ENCODE measurements at regions not wholly inside any gene's neighbourhood (a gene's known extent, or its start where the extent isn't known, plus 50 kb on each side); places are given as distances from the start of the nearest gene placed in this dataset.

- ChIA-PET POLR2A (no interaction called here), CTCF (no interaction called here)
- Histone ChIP-seq H3K27ac (ENCODE audit: low read depth in 1 of 2, low read length in 2 of 2) (no peak overlapping the region), H3K27me3 (ENCODE audit: control insufficient read depth in 1 of 2, insufficient read depth in 2 of 2, low read length in 2 of 2) (no peaks in the 10 kb centered on the region), H3K9me3 (ENCODE audit: control insufficient read depth in 1 of 2, insufficient read depth in 1 of 2, low read length in 2 of 2) (peaks cover 0 to 4% of the 10 kb centered on the region in 2 experiments), H3K4me1 (ENCODE audit: insufficient read depth, low read length) (no peaks in the 10 kb centered on the region), H3K36me3 (ENCODE audit: insufficient read depth, low read length) (no peaks in the 10 kb centered on the region), H3K4me3 (ENCODE audit: low read length) (no peak overlapping the region)
- Mint-ChIP-seq H3K27ac (no peak overlapping the region), H3K36me3 (ENCODE audit: low read depth) (no peaks in the 10 kb centered on the region), H3K9me3 (peaks cover 8% of the 10 kb centered on the region), H3K4me1 (ENCODE audit: low read depth) (no peaks in the 10 kb centered on the region), H3K27me3 (no peaks in the 10 kb centered on the region), H3K4me3 (no peak overlapping the region)
- intact Hi-C loops (cut with DNase I, micrococcal nuclease) = no loop called here
- DNase-seq (no peak), ATAC-seq (ENCODE audit: poor library complexity) (no peak)
- TF ChIP-seq, protein P1, sequence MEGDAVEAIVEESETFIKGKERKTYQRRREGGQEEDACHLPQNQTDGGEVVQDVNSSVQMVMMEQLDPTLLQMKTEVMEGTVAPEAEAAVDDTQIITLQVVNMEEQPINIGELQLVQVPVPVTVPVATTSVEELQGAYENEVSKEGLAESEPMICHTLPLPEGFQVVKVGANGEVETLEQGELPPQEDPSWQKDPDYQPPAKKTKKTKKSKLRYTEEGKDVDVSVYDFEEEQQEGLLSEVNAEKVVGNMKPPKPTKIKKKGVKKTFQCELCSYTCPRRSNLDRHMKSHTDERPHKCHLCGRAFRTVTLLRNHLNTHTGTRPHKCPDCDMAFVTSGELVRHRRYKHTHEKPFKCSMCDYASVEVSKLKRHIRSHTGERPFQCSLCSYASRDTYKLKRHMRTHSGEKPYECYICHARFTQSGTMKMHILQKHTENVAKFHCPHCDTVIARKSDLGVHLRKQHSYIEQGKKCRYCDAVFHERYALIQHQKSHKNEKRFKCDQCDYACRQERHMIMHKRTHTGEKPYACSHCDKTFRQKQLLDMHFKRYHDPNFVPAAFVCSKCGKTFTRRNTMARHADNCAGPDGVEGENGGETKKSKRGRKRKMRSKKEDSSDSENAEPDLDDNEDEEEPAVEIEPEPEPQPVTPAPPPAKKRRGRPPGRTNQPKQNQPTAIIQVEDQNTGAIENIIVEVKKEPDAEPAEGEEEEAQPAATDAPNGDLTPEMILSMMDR (IDR thresholded peaks at IDR 0.05) = no peak
Measured at GRCh38 chr2:149863227-149863626, 275.7 kb upstream of the MMADHC start.

DNA sequence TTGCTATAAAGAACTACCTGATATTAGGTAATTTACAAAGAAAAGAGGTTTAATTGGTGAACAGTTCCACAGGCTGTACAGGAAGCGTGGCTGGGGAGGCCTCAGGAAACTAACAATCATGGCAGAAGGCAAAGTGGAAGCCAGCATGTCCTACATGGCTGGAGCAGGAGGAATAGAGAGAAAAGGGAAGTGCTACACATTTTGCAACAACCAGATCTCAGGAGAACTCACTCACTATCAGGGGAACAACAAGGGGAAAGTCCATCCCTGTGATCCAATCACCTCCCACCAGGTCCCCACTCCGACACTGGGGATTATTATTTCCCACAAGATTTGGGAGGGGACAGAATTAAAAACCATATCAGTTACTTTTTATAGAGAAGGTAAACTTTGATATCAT, 273.5 kb upstream of the MMADHC start:
- H3K36me3 Mint-ChIP-seq (ENCODE audit: low read depth) = no peaks in the 10 kb centered on the region
- Histone ChIP-seq H3K4me1 (ENCODE audit: insufficient read depth, low read length) (no peaks in the 10 kb centered on the region), H3K36me3 (ENCODE audit: insufficient read depth, low read length) (no peaks in the 10 kb centered on the region), H3K27me3 (ENCODE audit: control insufficient read depth in 1 of 2, insufficient read depth in 2 of 2, low read length in 2 of 2) (no peaks in the 10 kb centered on the region), H3K27ac (ENCODE audit: low read depth in 1 of 2, low read length in 2 of 2) (no peak overlapping the region), H3K4me3 (ENCODE audit: low read length) (no peak overlapping the region), H3K9me3 (ENCODE audit: control insufficient read depth in 1 of 2, insufficient read depth in 1 of 2, low read length in 2 of 2) (peaks cover 0 to 4% of the 10 kb centered on the region in 2 experiments)
- intact Hi-C loops (cut with DNase I, micrococcal nuclease) = no loop called here
- ATAC-seq (ENCODE audit: poor library complexity) (no peak), DNase-seq (no peak)
- no peak overlapping the region for H3K27ac Mint-ChIP-seq
- peaks cover 4% of the 10 kb centered on the region for H3K9me3 Mint-ChIP-seq
- no peaks in the 10 kb centered on the region for H3K4me1 Mint-ChIP-seq (ENCODE audit: low read depth)
- POLR2A ChIA-PET = no interaction called here
- H3K4me3 Mint-ChIP-seq = no peak overlapping the region
- CTCF ChIA-PET = no interaction called here
- H3K27me3 Mint-ChIP-seq = no peaks in the 10 kb centered on the region
- TF ChIP-seq, protein P1 (IDR thresholded peaks at IDR 0.05) = no peak

GRCh38 chr2:149860276-149860921, 272.8 kb upstream of the MMADHC start:
- DNase-seq (no peak), ATAC-seq (ENCODE audit: poor library complexity) (no peak)
- CTCF ChIA-PET = no interaction called here
- Mint-ChIP-seq H3K4me3 (no peak overlapping the region), H3K36me3 (ENCODE audit: low read depth) (no peaks in the 10 kb centered on the region), H3K4me1 (ENCODE audit: low read depth) (no peaks in the 10 kb centered on the region), H3K27ac (no peak overlapping the region), H3K27me3 (no peaks in the 10 kb centered on the region), H3K9me3 (peaks cover 4% of the 10 kb centered on the region)
- Histone ChIP-seq H3K9me3 (ENCODE audit: control insufficient read depth in 1 of 2, insufficient read depth in 1 of 2, low read length in 2 of 2) (peaks cover 0 to 4% of the 10 kb centered on the region in 2 experiments), H3K27me3 (ENCODE audit: control insufficient read depth in 1 of 2, insufficient read depth in 2 of 2, low read length in 2 of 2) (no peaks in the 10 kb centered on the region), H3K4me3 (ENCODE audit: low read length) (no peak overlapping the region), H3K27ac (ENCODE audit: low read depth in 1 of 2, low read length in 2 of 2) (no peak overlapping the region), H3K36me3 (ENCODE audit: insufficient read depth, low read length) (no peaks in the 10 kb centered on the region), H3K4me1 (ENCODE audit: insufficient read depth, low read length) (no peaks in the 10 kb centered on the region)
- intact Hi-C loops (cut with DNase I, micrococcal nuclease) = no loop called here
- POLR2A ChIA-PET = no interaction called here
- TF ChIP-seq, protein P1 (IDR thresholded peaks at IDR 0.05) = no peak

Data from CD4-positive, alpha-beta T cell (primary cell).